ENCODE measurements at regions not wholly inside any gene's neighbourhood (a gene's known extent, or its start where the extent isn't known, plus 50 kb on each side); places are given as distances from the start of the nearest gene placed in this dataset.
A peak's percentile ranks its signal among the peaks of the same experiment; 100 is the strongest.
"Not testable (repeated sequence)": the region's sequence is repeated elsewhere in the genome, so short reads cannot be mapped to it uniquely, and the experiment has no call there.

GRCh38 chr15:53923741-53924140 is 54.5 kb upstream of the UNC13C start:
- not testable (repeated sequence) for DNase-seq (ENCODE audit: low spot score)

- no peak for DNase-seq (ENCODE audit: low spot score)
These were observed 59.8 kb upstream of the UNC13C start for GRCh38 chr15:53918180-53919079.

- DNase-seq (ENCODE audit: low spot score): no peak
These were observed 61.1 kb upstream of the UNC13C start for GRCh38 chr15:53917109-53917508.

GRCh38 chr15:53911431-53911830 is 66.8 kb upstream of the UNC13C start:
- DNase-seq (ENCODE audit: low spot score): no peak

GRCh38 chr15:53910852-53911251 is 67.4 kb upstream of the UNC13C start:
- no peak for DNase-seq (ENCODE audit: low spot score)

GRCh38 chr15:53910236-53910849 is 67.9 kb upstream of the UNC13C start:
- peak; percentile 34 for DNase-seq (ENCODE audit: low spot score)

- DNase-seq (ENCODE audit: low spot score): no peak
These were observed 75.1 kb upstream of the UNC13C start for GRCh38 chr15:53903129-53903528.

GRCh38 chr15:53893468-53893867 is 84.8 kb upstream of the UNC13C start:
- not testable (repeated sequence) for DNase-seq (ENCODE audit: low spot score)

- not testable (repeated sequence) for DNase-seq (ENCODE audit: low spot score)
These were observed 86.4 kb upstream of the UNC13C start for GRCh38 chr15:53891862-53892261.

GRCh38 chr15:53884441-53884840 is 93.8 kb upstream of the UNC13C start:
- no peak for DNase-seq (ENCODE audit: low spot score)

GRCh38 chr15:53882311-53882710 is 95.9 kb upstream of the UNC13C start:
- DNase-seq (ENCODE audit: low spot score): no peak

GRCh38 chr15:53880357-53880756 is 97.9 kb upstream of the UNC13C start:
- DNase-seq (ENCODE audit: low spot score): no peak

- DNase-seq (ENCODE audit: low spot score): no peak
These were observed 102.5 kb upstream of the UNC13C start for GRCh38 chr15:53875711-53876110.

- DNase-seq (ENCODE audit: low spot score): no peak
These were observed 103.1 kb upstream of the UNC13C start for GRCh38 chr15:53875139-53875538.

GRCh38 chr15:53872410-53872809 is 105.8 kb upstream of the UNC13C start:
- peak; percentile 13 for DNase-seq (ENCODE audit: low spot score)

- DNase-seq (ENCODE audit: low spot score): no peak
These were observed 108.5 kb upstream of the UNC13C start for GRCh38 chr15:53869806-53870073.

GRCh38 chr15:53869044-53869805 is 109.0 kb upstream of the UNC13C start:
- DNase-seq (ENCODE audit: low spot score): no peak

GRCh38 chr15:53862386-53862785 is 102.9 kb upstream of the WDR72 start:
- no peak for DNase-seq (ENCODE audit: low spot score)

GRCh38 chr15:53861792-53862191 is 102.3 kb upstream of the WDR72 start:
- no peak for DNase-seq (ENCODE audit: low spot score)

- no peak for DNase-seq (ENCODE audit: low spot score)
These were observed 91.8 kb upstream of the WDR72 start for GRCh38 chr15:53851110-53851848.

- DNase-seq (ENCODE audit: low spot score): no peak
These were observed 88.3 kb upstream of the WDR72 start for GRCh38 chr15:53847745-53848144.

- DNase-seq (ENCODE audit: low spot score): no peak
These were observed 85.2 kb upstream of the WDR72 start for GRCh38 chr15:53844634-53845033.
